Astrocyte (in vitro differentiated cells and primary cell): ENCODE measurements at regions not wholly inside any gene's neighbourhood (a gene's known extent, or its start where the extent isn't known, plus 50 kb on each side); places are given as distances from the start of the nearest gene placed in this dataset.

ENCODE experiments used
- DNase-seq: peaks from one replicate; pipeline ENCODE4 v3.0.0-alpha.2; 2010; ENCODE audit warnings: low read depth
- FAIRE-seq: peaks from 2 replicates; lab custom pipeline; 2011; peaks lifted over from hg19 to GRCh38; lab: Jason Lieb, UNC
- H2AFZ ChIP-seq: 2 replicates; pipeline ENCODE4 v1.6.0; 2012; ENCODE audit warnings: low read depth, low read length, inconsistent platforms
- H3K27ac ChIP-seq: 2 replicates; pipeline ENCODE4 v1.5.1; 2011; ENCODE audit warnings: low read depth, low read length, inconsistent platforms
- H3K27me3 ChIP-seq: 2 replicates; pipeline ENCODE4 v1.6.0; 2011; ENCODE audit warnings: low read length, inconsistent platforms; ENCODE audit not compliant: insufficient read depth
- H3K36me3 ChIP-seq: 2 replicates; pipeline ENCODE4 v1.5.1; 2011; ENCODE audit warnings: low read length, inconsistent platforms; ENCODE audit not compliant: insufficient read depth
- H3K4me1 ChIP-seq: 2 replicates; pipeline ENCODE4 v1.5.1; 2011; ENCODE audit warnings: low read length, inconsistent platforms; ENCODE audit not compliant: insufficient read depth
- H3K4me2 ChIP-seq: 2 replicates; pipeline ENCODE4 v1.6.0; 2012; ENCODE audit warnings: low read length, inconsistent platforms
- H3K4me3 ChIP-seq: 2 replicates; pipeline ENCODE4 v1.5.1; 2011; ENCODE audit warnings: low read depth, mild to moderate bottlenecking, low read length, inconsistent platforms; ENCODE audit not compliant: insufficient read depth
- H3K79me2 ChIP-seq: 2 replicates; pipeline ENCODE4 v1.6.0; 2012; ENCODE audit warnings: mild to moderate bottlenecking, low read length, inconsistent platforms; ENCODE audit not compliant: insufficient read depth
- H3K9ac ChIP-seq: 2 replicates; pipeline ENCODE4 v1.6.0; 2012; ENCODE audit warnings: mild to moderate bottlenecking, low read length, inconsistent platforms
- H3K9me3 ChIP-seq: 2 replicates; pipeline ENCODE4 v1.5.1; 2012; ENCODE audit warnings: low read depth, mild to moderate bottlenecking, low read length, inconsistent platforms; ENCODE audit not compliant: insufficient read depth
- H4K20me1 ChIP-seq: 2 replicates; pipeline ENCODE4 v1.6.0; 2012; ENCODE audit warnings: low read length, inconsistent platforms; ENCODE audit not compliant: insufficient read depth
- H3K27ac Mint-ChIP-seq: one replicate; pipeline ENCODE4 v1.8.0; 2021; ENCODE audit warnings: mild to moderate bottlenecking, mixed read lengths; ENCODE audit not compliant: unreplicated experiment
- H3K27me3 Mint-ChIP-seq: one replicate; pipeline ENCODE4 v1.8.0; 2021; ENCODE audit warnings: low read depth, mixed read lengths; ENCODE audit not compliant: unreplicated experiment
- H3K36me3 Mint-ChIP-seq: one replicate; pipeline ENCODE4 v1.8.0; 2021; ENCODE audit warnings: low read depth, mixed read lengths; ENCODE audit not compliant: unreplicated experiment
- H3K4me1 Mint-ChIP-seq: one replicate; pipeline ENCODE4 v1.8.0; 2021; ENCODE audit warnings: low read depth, mixed read lengths; ENCODE audit not compliant: unreplicated experiment
- H3K4me3 Mint-ChIP-seq: one replicate; pipeline ENCODE4 v1.8.0; 2021; ENCODE audit warnings: mild to moderate bottlenecking, moderate library complexity, mixed read lengths; ENCODE audit not compliant: unreplicated experiment
- H3K9me3 Mint-ChIP-seq: one replicate; pipeline ENCODE4 v1.8.0; 2021; ENCODE audit warnings: mild to moderate bottlenecking, mixed read lengths; ENCODE audit not compliant: unreplicated experiment
- CTCF ChIP-seq: IDR thresholded peaks from 2 replicates; pipeline ENCODE4 v1.5.1; 2011; ENCODE audit warnings: low read depth, mild to moderate bottlenecking, inconsistent platforms, low read length, moderate library complexity; ENCODE audit not compliant: insufficient read depth
- EZH2 ChIP-seq: IDR thresholded peaks from 2 replicates; pipeline ENCODE4 v1.6.1; 2012; ENCODE audit warnings: mild to moderate bottlenecking, low read length, inconsistent platforms; ENCODE audit not compliant: insufficient read depth

DNA sequence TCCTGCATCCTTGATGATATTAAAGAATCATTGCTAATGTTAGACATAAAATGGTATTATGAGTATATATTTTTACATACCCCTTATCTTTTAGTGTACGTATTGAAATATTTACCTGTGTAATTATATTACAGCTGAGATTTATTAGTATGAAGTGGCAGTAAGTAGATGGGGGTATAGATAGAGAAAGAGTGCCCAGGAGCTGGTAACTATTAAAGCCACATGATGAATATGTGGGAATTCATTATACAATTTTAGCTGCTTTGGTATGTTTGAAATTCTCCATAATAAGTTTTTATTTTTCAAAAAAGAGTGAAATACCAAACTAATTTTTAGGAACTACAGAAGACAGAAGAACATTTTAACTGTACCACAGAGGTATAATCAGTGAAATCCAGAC is 339.0 kb downstream of the PLPP3 start:
- no peaks in the 10 kb centered on the region for H3K79me2 ChIP-seq
- no peak overlapping the region for H3K4me3 ChIP-seq
- no peaks in the 10 kb centered on the region for H4K20me1 ChIP-seq
- H3K27me3 ChIP-seq = no peaks in the 10 kb centered on the region
- no peak overlapping the region for H3K27ac ChIP-seq
- DNase-seq = no peak
- no peak overlapping the region for H3K4me2 ChIP-seq
- no peak overlapping the region for H3K4me3 Mint-ChIP-seq
- H3K4me1 Mint-ChIP-seq = no peaks in the 10 kb centered on the region
- peaks cover 8% of the 10 kb centered on the region for H3K27me3 Mint-ChIP-seq
- no peaks in the 10 kb centered on the region for H3K4me1 ChIP-seq
- H3K9me3 Mint-ChIP-seq = peaks cover 1% of the 10 kb centered on the region
- H2AFZ ChIP-seq = no peak overlapping the region
- no peaks in the 10 kb centered on the region for H3K36me3 Mint-ChIP-seq
- no peak for FAIRE-seq
- H3K36me3 ChIP-seq = no peaks in the 10 kb centered on the region
- no peaks in the 10 kb centered on the region for H3K9me3 ChIP-seq
- TF ChIP-seq CTCF (no peak), EZH2 (no peak)
- H3K27ac Mint-ChIP-seq = no peak overlapping the region
- no peak overlapping the region for H3K9ac ChIP-seq

- no peak overlapping the region for H3K4me3 ChIP-seq
- Mint-ChIP-seq H3K9me3 (peaks cover 3% of the 10 kb centered on the region), H3K4me3 (no peak overlapping the region), H3K27me3 (peaks cover 15% of the 10 kb centered on the region), H3K27ac (no peak overlapping the region), H3K4me1 (peaks cover 2% of the 10 kb centered on the region), H3K36me3 (no peaks in the 10 kb centered on the region)
- H3K79me2 ChIP-seq = no peaks in the 10 kb centered on the region
- no peak overlapping the region for H3K9ac ChIP-seq
- FAIRE-seq (no peak), DNase-seq (no peak)
- TF ChIP-seq EZH2 = no peak
- H3K27me3 ChIP-seq = no peaks in the 10 kb centered on the region
- no peak overlapping the region for H3K4me2 ChIP-seq
- no peaks in the 10 kb centered on the region for H4K20me1 ChIP-seq
- H3K27ac ChIP-seq = no peak overlapping the region
- no peaks in the 10 kb centered on the region for H3K9me3 ChIP-seq
- no peaks in the 10 kb centered on the region for H3K4me1 ChIP-seq
- H3K36me3 ChIP-seq = no peaks in the 10 kb centered on the region
- no peak overlapping the region for H2AFZ ChIP-seq
These were observed 341.8 kb downstream of the PLPP3 start for GRCh38 chr1:56237491-56238064.

GRCh38 chr1:56236688-56237087 is 342.7 kb downstream of the PLPP3 start:
- Histone ChIP-seq H3K9me3 (no peaks in the 10 kb centered on the region), H3K4me3 (no peak overlapping the region), H3K4me2 (no peak overlapping the region), H3K4me1 (no peaks in the 10 kb centered on the region), H4K20me1 (no peaks in the 10 kb centered on the region), H3K27me3 (no peaks in the 10 kb centered on the region), H2AFZ (no peak overlapping the region), H3K27ac (no peak overlapping the region), H3K9ac (no peak overlapping the region), H3K79me2 (no peaks in the 10 kb centered on the region), H3K36me3 (no peaks in the 10 kb centered on the region)
- H3K27me3 Mint-ChIP-seq = peaks cover 18% of the 10 kb centered on the region
- H3K36me3 Mint-ChIP-seq = no peaks in the 10 kb centered on the region
- DNase-seq = no peak
- H3K4me1 Mint-ChIP-seq = peaks cover 2% of the 10 kb centered on the region
- peaks cover 3% of the 10 kb centered on the region for H3K9me3 Mint-ChIP-seq
- no peak overlapping the region for H3K4me3 Mint-ChIP-seq
- FAIRE-seq = no peak
- H3K27ac Mint-ChIP-seq = no peak overlapping the region
- TF ChIP-seq EZH2 (no peak), CTCF (no peak)
